CD8-positive, alpha-beta memory T cell (primary cell): ENCODE measurements at regions not wholly inside any gene's neighbourhood (a gene's known extent, or its start where the extent isn't known, plus 50 kb on each side); places are given as distances from the start of the nearest gene placed in this dataset.

Source experiments
- CTCF ChIA-PET: fragments of 350-600 bp; sonication (Branson Sonifier 250); formaldehyde crosslinking; loops from one replicate; lab custom pipeline; 2021; ENCODE audit warnings: antibody characterized with exemption; lab: Charles Lee
- POLR2A ChIA-PET: fragments of 350-600 bp; sonication (Branson Sonifier 250); formaldehyde crosslinking; loops from one replicate; lab custom pipeline; 2021; ENCODE audit warnings: antibody characterized with exemption; lab: Charles Lee
- DNase-seq, 5 donors: peaks; one replicate each; pipeline versions ENCODE4 v3.0.0 to v3.0.0-alpha.2; 2020 to 2022; ENCODE audit warnings: mixed read lengths in 1 of 5
- H3K27ac ChIP-seq: one replicate; pipeline ENCODE4 v1.7.0; 2013; ENCODE audit warnings: low read depth, mild to moderate bottlenecking, low read length, moderate library complexity
- H3K27me3 ChIP-seq: 2 replicates; pipeline ENCODE4 v1.7.0; 2013; ENCODE audit warnings: low read length, mild to moderate bottlenecking; ENCODE audit not compliant: insufficient read depth, poor library complexity, severe bottlenecking
- H3K36me3 ChIP-seq: 2 replicates; pipeline ENCODE4 v1.7.0; 2013; ENCODE audit warnings: mild to moderate bottlenecking, low read length, moderate library complexity; ENCODE audit not compliant: insufficient read depth
- H3K4me1 ChIP-seq: 2 replicates; pipeline ENCODE4 v1.7.0; 2013; ENCODE audit warnings: mild to moderate bottlenecking, low read length, moderate library complexity; ENCODE audit not compliant: insufficient read depth
- H3K4me3 ChIP-seq: 2 replicates; pipeline ENCODE4 v1.7.0; 2013; ENCODE audit warnings: mild to moderate bottlenecking, low read length
- H3K9me3 ChIP-seq: 2 replicates; pipeline ENCODE4 v1.7.0; 2013; ENCODE audit warnings: mild to moderate bottlenecking, low read length
- H3K27ac Mint-ChIP-seq, 8 donors: one replicate each; pipeline ENCODE4 v1.8.0; 2020 to 2021; ENCODE audit warnings: mixed read lengths in 8 of 8, mild to moderate bottlenecking in 6 of 8, inconsistent platforms in 3 of 8, moderate library complexity in 3 of 8
- H3K27me3 Mint-ChIP-seq, 2 donors: one replicate each; pipeline ENCODE4 v1.8.0; 2020 to 2021; ENCODE audit warnings: mixed read lengths in 2 of 2, mild to moderate bottlenecking in 1 of 2, moderate library complexity in 1 of 2
- H3K36me3 Mint-ChIP-seq, 3 donors: one replicate each; pipeline ENCODE4 v1.8.0; 2020 to 2021; ENCODE audit warnings: mixed read lengths in 3 of 3, inconsistent platforms in 1 of 3, mild to moderate bottlenecking in 1 of 3
- H3K4me1 Mint-ChIP-seq, 3 donors: one replicate each; pipeline ENCODE4 v1.8.0; 2020 to 2021; ENCODE audit warnings: mixed read lengths in 3 of 3, inconsistent platforms in 1 of 3, mild to moderate bottlenecking in 1 of 3
- H3K4me3 Mint-ChIP-seq, 7 donors: one replicate each; pipeline ENCODE4 v1.8.0; 2020 to 2021; ENCODE audit warnings: mixed read lengths in 7 of 7, mild to moderate bottlenecking in 6 of 7, moderate library complexity in 4 of 7, inconsistent platforms in 2 of 7
- H3K9me3 Mint-ChIP-seq, 5 donors: one replicate each; pipeline ENCODE4 v1.8.0; 2020 to 2022; ENCODE audit warnings: mixed read lengths in 5 of 5, mild to moderate bottlenecking in 3 of 5, moderate library complexity in 2 of 5, inconsistent platforms in 1 of 5

GRCh38 chr9:29285818-29286217 lies 1712.5 kb upstream of the C9orf72 start:
- Histone ChIP-seq H3K36me3 (no peaks in the 10 kb centered on the region), H3K27ac (no peak overlapping the region), H3K27me3 (no peaks in the 10 kb centered on the region), H3K9me3 (no peaks in the 10 kb centered on the region), H3K4me3 (no peak overlapping the region), H3K4me1 (no peaks in the 10 kb centered on the region)
- Mint-ChIP-seq H3K4me3 (no peak overlapping the region), H3K4me1 (no peaks in the 10 kb centered on the region), H3K27me3 (no peaks in the 10 kb centered on the region), H3K9me3 (peaks cover 0 to 5% (median 2%) of the 10 kb centered on the region in 5 donors), H3K36me3 (no peaks in the 10 kb centered on the region), H3K27ac (no peak overlapping the region)
- no peak for DNase-seq
- CTCF ChIA-PET = no interaction called here
- POLR2A ChIA-PET = no interaction called here

GRCh38 chr9:29289365-29289764 lies 1716.1 kb upstream of the C9orf72 start:
- Mint-ChIP-seq H3K36me3 (no peaks in the 10 kb centered on the region), H3K27me3 (no peaks in the 10 kb centered on the region)
- POLR2A ChIA-PET = no interaction called here

GRCh38 chr9:29290516-29290915 lies 1717.2 kb upstream of the C9orf72 start:
- Mint-ChIP-seq H3K27ac (no peak overlapping the region), H3K4me1 (no peaks in the 10 kb centered on the region), H3K9me3 (peaks cover 5 to 17% (median 7%) of the 10 kb centered on the region in 5 donors), H3K4me3 (no peak overlapping the region), H3K36me3 (no peaks in the 10 kb centered on the region), H3K27me3 (no peaks in the 10 kb centered on the region)
- CTCF ChIA-PET = no interaction called here
- no peak overlapping the region for H3K4me3 ChIP-seq
- no peaks in the 10 kb centered on the region for H3K36me3 ChIP-seq
- no peaks in the 10 kb centered on the region for H3K9me3 ChIP-seq
- H3K4me1 ChIP-seq = no peaks in the 10 kb centered on the region
- H3K27me3 ChIP-seq = no peaks in the 10 kb centered on the region
- POLR2A ChIA-PET = no interaction called here
- DNase-seq = no peak
- no peak overlapping the region for H3K27ac ChIP-seq

More at GRCh38 chr9:29289365-29289764, 1716.1 kb upstream of the C9orf72 start:
- CTCF ChIA-PET = no interaction called here
- Histone ChIP-seq H3K36me3 (no peaks in the 10 kb centered on the region), H3K27me3 (no peaks in the 10 kb centered on the region), H3K4me1 (no peaks in the 10 kb centered on the region), H3K9me3 (no peaks in the 10 kb centered on the region), H3K27ac (no peak overlapping the region), H3K4me3 (no peak overlapping the region)
- Mint-ChIP-seq H3K27ac (no peak overlapping the region), H3K4me1 (no peaks in the 10 kb centered on the region), H3K9me3 (peaks cover 3 to 10% (median 7%) of the 10 kb centered on the region in 5 donors), H3K4me3 (no peak overlapping the region)
- DNase-seq = no peak

DNA sequence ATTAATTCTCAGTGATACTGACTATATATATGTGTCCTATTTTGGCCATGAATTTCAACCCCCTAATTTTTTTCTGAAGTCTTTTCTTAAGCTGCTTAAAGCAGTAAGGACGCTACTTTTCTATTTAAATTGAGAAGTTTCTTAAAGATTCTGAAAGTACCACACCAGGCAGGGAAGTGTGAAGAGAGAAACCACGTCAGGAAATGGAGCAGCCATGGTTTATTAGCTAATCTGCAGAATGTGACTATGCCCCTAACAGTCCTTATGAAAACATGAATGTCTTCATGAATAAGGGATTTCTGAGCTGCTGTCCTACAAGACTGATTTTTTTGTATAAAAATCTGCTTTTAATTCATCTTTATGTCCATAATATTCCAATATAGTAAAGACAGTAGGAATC lies 1724.3 kb upstream of the C9orf72 start:
- peaks cover 10 to 44% (median 13%) of the 10 kb centered on the region in 5 donors for H3K9me3 Mint-ChIP-seq
- no peaks in the 10 kb centered on the region for H3K36me3 ChIP-seq
- no peaks in the 10 kb centered on the region for H3K36me3 Mint-ChIP-seq
- H3K4me3 Mint-ChIP-seq = no peak overlapping the region
- H3K4me1 Mint-ChIP-seq = no peaks in the 10 kb centered on the region
- no peak overlapping the region for H3K27ac Mint-ChIP-seq
- POLR2A ChIA-PET = no interaction called here
- CTCF ChIA-PET = no interaction called here
- no peaks in the 10 kb centered on the region for H3K27me3 ChIP-seq
- H3K9me3 ChIP-seq = no peaks in the 10 kb centered on the region
- no peak for DNase-seq
- H3K4me1 ChIP-seq = no peaks in the 10 kb centered on the region
- no peak overlapping the region for H3K4me3 ChIP-seq
- no peak overlapping the region for H3K27ac ChIP-seq
- H3K27me3 Mint-ChIP-seq = no peaks in the 10 kb centered on the region

- H3K4me1 ChIP-seq = no peaks in the 10 kb centered on the region
- H3K27ac Mint-ChIP-seq = no peak overlapping the region
- DNase-seq = no peak
- H3K27me3 ChIP-seq = no peaks in the 10 kb centered on the region
- peaks cover 3 to 11% (median 6%) of the 10 kb centered on the region in 5 donors for H3K9me3 Mint-ChIP-seq
- peaks cover 0 to 1% of the 10 kb centered on the region in 2 donors for H3K27me3 Mint-ChIP-seq
- H3K36me3 ChIP-seq = no peaks in the 10 kb centered on the region
- no peaks in the 10 kb centered on the region for H3K9me3 ChIP-seq
- POLR2A ChIA-PET = no interaction called here
- CTCF ChIA-PET = no interaction called here
- no peak overlapping the region for H3K4me3 Mint-ChIP-seq
- no peaks in the 10 kb centered on the region for H3K4me1 Mint-ChIP-seq
- no peak overlapping the region for H3K27ac ChIP-seq
- H3K36me3 Mint-ChIP-seq = no peaks in the 10 kb centered on the region
- H3K4me3 ChIP-seq = no peak overlapping the region
Observed at GRCh38 chr9:29311221-29311620, 1737.9 kb upstream of the C9orf72 start.

- POLR2A ChIA-PET = no interaction called here
- no peaks in the 10 kb centered on the region for H3K36me3 Mint-ChIP-seq
- Histone ChIP-seq H3K27me3 (no peaks in the 10 kb centered on the region), H3K27ac (no peak overlapping the region), H3K4me3 (no peak overlapping the region), H3K9me3 (no peaks in the 10 kb centered on the region), H3K36me3 (no peaks in the 10 kb centered on the region), H3K4me1 (no peaks in the 10 kb centered on the region)
- peaks cover 3 to 10% (median 8%) of the 10 kb centered on the region in 5 donors for H3K9me3 Mint-ChIP-seq
- no peak overlapping the region for H3K27ac Mint-ChIP-seq
- DNase-seq = no peak
- no peak overlapping the region for H3K4me3 Mint-ChIP-seq
- peaks cover 0 to 1% of the 10 kb centered on the region in 2 donors for H3K27me3 Mint-ChIP-seq
- no peaks in the 10 kb centered on the region for H3K4me1 Mint-ChIP-seq
- CTCF ChIA-PET = no interaction called here
Observed at GRCh38 chr9:29312327-29312726, 1739.0 kb upstream of the C9orf72 start.

DNA sequence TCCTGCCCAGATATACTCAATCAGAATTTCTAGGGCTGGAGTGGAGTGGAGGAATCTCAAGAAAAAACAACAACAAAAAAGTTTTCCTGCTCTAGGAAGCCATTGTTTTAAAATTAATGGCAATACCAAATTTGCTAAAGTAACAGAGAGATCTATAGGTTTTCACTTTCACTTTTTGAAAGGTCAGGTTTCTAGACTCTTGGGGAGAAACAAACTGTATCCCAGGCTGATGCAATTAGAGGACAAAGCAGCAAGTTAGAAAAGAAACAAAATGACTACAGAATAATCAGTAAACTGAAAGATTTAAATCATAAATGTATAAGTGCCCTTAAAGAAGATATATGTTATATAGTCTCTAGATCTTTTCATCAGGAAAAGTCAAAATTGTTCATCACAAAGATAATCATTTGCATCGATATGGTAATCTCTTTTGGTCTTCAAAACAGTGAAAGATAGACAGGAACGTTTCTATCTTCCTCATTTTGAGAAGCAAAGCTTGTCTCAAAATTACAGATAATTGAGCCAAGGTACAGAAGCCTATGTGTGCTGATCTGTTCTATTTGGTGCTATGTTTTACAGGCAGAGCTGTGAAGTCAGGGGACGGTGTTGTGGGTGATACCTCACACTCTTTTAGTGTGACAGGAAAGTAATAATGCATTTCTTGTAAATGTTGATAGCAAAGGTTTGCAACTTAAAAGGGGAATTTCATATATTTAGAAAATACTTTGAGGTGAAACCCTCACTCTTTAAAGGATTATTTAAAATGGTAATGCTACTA lies 1746.6 kb upstream of the C9orf72 start:
- Histone ChIP-seq H3K27ac (no peak overlapping the region), H3K36me3 (no peaks in the 10 kb centered on the region), H3K4me3 (no peak overlapping the region), H3K9me3 (no peaks in the 10 kb centered on the region), H3K4me1 (no peaks in the 10 kb centered on the region), H3K27me3 (no peaks in the 10 kb centered on the region)
- POLR2A ChIA-PET = no interaction called here
- CTCF ChIA-PET = no interaction called here
- H3K27ac Mint-ChIP-seq = no peak overlapping the region
- no peaks in the 10 kb centered on the region for H3K4me1 Mint-ChIP-seq
- H3K36me3 Mint-ChIP-seq = no peaks in the 10 kb centered on the region
- H3K27me3 Mint-ChIP-seq = no peaks in the 10 kb centered on the region
- DNase-seq = no peak
- H3K9me3 Mint-ChIP-seq = peaks cover 0 to 26% (median 12%) of the 10 kb centered on the region in 5 donors
- H3K4me3 Mint-ChIP-seq = no peak overlapping the region

- no peak for DNase-seq
- H3K9me3 Mint-ChIP-seq = peaks cover 0 to 28% (median 6%) of the 10 kb centered on the region in 5 donors
- no peaks in the 10 kb centered on the region for H3K27me3 ChIP-seq
- H3K9me3 ChIP-seq = no peaks in the 10 kb centered on the region
- H3K4me3 Mint-ChIP-seq = no peak overlapping the region
- H3K27ac ChIP-seq = no peak overlapping the region
- H3K27ac Mint-ChIP-seq = no peak overlapping the region
- H3K4me1 ChIP-seq = no peaks in the 10 kb centered on the region
- no peaks in the 10 kb centered on the region for H3K4me1 Mint-ChIP-seq
- POLR2A ChIA-PET = no interaction called here
- H3K36me3 ChIP-seq = no peaks in the 10 kb centered on the region
- H3K36me3 Mint-ChIP-seq = no peaks in the 10 kb centered on the region
- H3K27me3 Mint-ChIP-seq = no peaks in the 10 kb centered on the region
- H3K4me3 ChIP-seq = no peak overlapping the region
- CTCF ChIA-PET = no interaction called here
Observed at GRCh38 chr9:29322240-29322639, 1749.0 kb upstream of the C9orf72 start.
